Activated CD4-positive, alpha-beta T cell treated with anti-CD3 and anti-CD28 coated beads, Interleukin-2, amount 50 U/mL, for 1 hour (primary cell): ENCODE measurements at regions not wholly inside any gene's neighbourhood (a gene's known extent, or its start where the extent isn't known, plus 50 kb on each side); places are given as distances from the start of the nearest gene placed in this dataset.
"Not testable (repeated sequence)": the region's sequence is repeated elsewhere in the genome, so short reads cannot be mapped to it uniquely, and the experiment has no call there.

ENCODE experiments used
- DNase-seq: peaks from one replicate; pipeline ENCODE4 v3.0.0-alpha.2; 2020

GRCh38 chr2:2501454-2502200 lies 170.6 kb upstream of the MYT1L start:
- DNase-seq, result no peak

GRCh38 chr2:2495606-2496005 lies 164.5 kb upstream of the MYT1L start:
- no peak for DNase-seq

- no peak for DNase-seq
Measured at GRCh38 chr2:2493496-2493895, 162.4 kb upstream of the MYT1L start.

GRCh38 chr2:2492800-2493199 lies 161.7 kb upstream of the MYT1L start:
- no peak for DNase-seq

GRCh38 chr2:2491964-2492363 lies 160.9 kb upstream of the MYT1L start:
- no peak for DNase-seq

- no peak for DNase-seq
Measured at GRCh38 chr2:2484301-2484700, 153.2 kb upstream of the MYT1L start.

- DNase-seq, result no peak
Measured at GRCh38 chr2:2482851-2483250, 151.8 kb upstream of the MYT1L start.

- no peak for DNase-seq
Measured at GRCh38 chr2:2472881-2473280, 141.8 kb upstream of the MYT1L start.

- no peak for DNase-seq
Measured at GRCh38 chr2:2472044-2472443, 141.0 kb upstream of the MYT1L start.

GRCh38 chr2:2466534-2466933 lies 135.5 kb upstream of the MYT1L start:
- no peak for DNase-seq

- DNase-seq, result no peak
Measured at GRCh38 chr2:2464643-2465042, 133.6 kb upstream of the MYT1L start.

GRCh38 chr2:2464094-2464493 lies 133.0 kb upstream of the MYT1L start:
- DNase-seq, result no peak

- DNase-seq, result no peak
Measured at GRCh38 chr2:2456721-2457120, 125.6 kb upstream of the MYT1L start.

- no peak for DNase-seq
Measured at GRCh38 chr2:2455151-2455550, 124.1 kb upstream of the MYT1L start.

GRCh38 chr2:2452961-2453360 lies 121.9 kb upstream of the MYT1L start:
- DNase-seq, result no peak

GRCh38 chr2:2451275-2451674 lies 120.2 kb upstream of the MYT1L start:
- DNase-seq, result not testable (repeated sequence)

GRCh38 chr2:2448178-2448577 lies 117.1 kb upstream of the MYT1L start:
- no peak for DNase-seq

- no peak for DNase-seq
Measured at GRCh38 chr2:2422621-2423020, 91.5 kb upstream of the MYT1L start.

GRCh38 chr2:2413525-2413924 lies 82.5 kb upstream of the MYT1L start:
- DNase-seq, result no peak

GRCh38 chr2:2410987-2411386 lies 79.9 kb upstream of the MYT1L start:
- DNase-seq, result no peak

GRCh38 chr2:2409481-2409880 lies 78.4 kb upstream of the MYT1L start:
- no peak for DNase-seq

- DNase-seq, result no peak
Measured at GRCh38 chr2:2405780-2406179, 74.7 kb upstream of the MYT1L start.

- no peak for DNase-seq
Measured at GRCh38 chr2:2400286-2401038, 69.4 kb upstream of the MYT1L start.

- no peak for DNase-seq
Measured at GRCh38 chr2:2399396-2399795, 68.3 kb upstream of the MYT1L start.

GRCh38 chr2:2392332-2392731 lies 61.3 kb upstream of the MYT1L start:
- no peak for DNase-seq
